HS-27A (cell line): ENCODE measurements at regions not wholly inside any gene's neighbourhood (a gene's known extent, or its start where the extent isn't known, plus 50 kb on each side); places are given as distances from the start of the nearest gene placed in this dataset.
A peak's percentile ranks its signal among the peaks of the same experiment; 100 is the strongest.

Experiments used
- DNase-seq: peaks from one replicate; pipeline ENCODE4 v3.0.0-alpha.2; 2012; ENCODE audit warnings: low read depth, missing footprints

- no peak for DNase-seq
Observed at GRCh38 chr4:107248571-107248970, 212.5 kb upstream of the DKK2 start.

GRCh38 chr4:107247738-107248137 is 211.6 kb upstream of the DKK2 start:
- DNase-seq: no peak

- no peak for DNase-seq
Observed at GRCh38 chr4:107246761-107247160, 210.6 kb upstream of the DKK2 start.

GRCh38 chr4:107243141-107243781 is 207.1 kb upstream of the DKK2 start:
- DNase-seq: no peak

- no peak for DNase-seq
Observed at GRCh38 chr4:107220976-107221375, 184.9 kb upstream of the DKK2 start.

GRCh38 chr4:107219681-107220080 is 183.6 kb upstream of the DKK2 start:
- DNase-seq: no peak

GRCh38 chr4:107216379-107216778 is 180.3 kb upstream of the DKK2 start:
- DNase-seq: no peak

GRCh38 chr4:107215222-107215621 is 179.1 kb upstream of the DKK2 start:
- no peak for DNase-seq

GRCh38 chr4:107213880-107214279 is 177.8 kb upstream of the DKK2 start:
- DNase-seq: no peak

GRCh38 chr4:107213410-107213809 is 177.3 kb upstream of the DKK2 start:
- no peak for DNase-seq

GRCh38 chr4:107212565-107212964 is 176.5 kb upstream of the DKK2 start:
- no peak for DNase-seq

GRCh38 chr4:107210450-107211239 is 174.5 kb upstream of the DKK2 start:
- DNase-seq: no peak

GRCh38 chr4:107203733-107204132 is 167.6 kb upstream of the DKK2 start:
- DNase-seq: no peak

GRCh38 chr4:107202744-107203143 is 166.6 kb upstream of the DKK2 start:
- no peak for DNase-seq

GRCh38 chr4:107197121-107197520 is 161.0 kb upstream of the DKK2 start:
- no peak for DNase-seq

GRCh38 chr4:107196312-107196711 is 160.2 kb upstream of the DKK2 start:
- DNase-seq: no peak

GRCh38 chr4:107194005-107194404 is 157.9 kb upstream of the DKK2 start:
- DNase-seq: no peak

GRCh38 chr4:107192601-107193000 is 156.5 kb upstream of the DKK2 start:
- DNase-seq: no peak

GRCh38 chr4:107187091-107187490 is 151.0 kb upstream of the DKK2 start:
- no peak for DNase-seq

- DNase-seq: peak; percentile 29
Observed at GRCh38 chr4:107183155-107183774, 147.2 kb upstream of the DKK2 start.

- DNase-seq: no peak
Observed at GRCh38 chr4:107182347-107182746, 146.2 kb upstream of the DKK2 start.

GRCh38 chr4:107166873-107167450 is 130.8 kb upstream of the DKK2 start:
- DNase-seq: no peak

- DNase-seq: no peak
Observed at GRCh38 chr4:107166181-107166580, 130.1 kb upstream of the DKK2 start.
